Fibroblast of pulmonary artery (primary cell): ENCODE measurements at regions not wholly inside any gene's neighbourhood (a gene's known extent, or its start where the extent isn't known, plus 50 kb on each side); places are given as distances from the start of the nearest gene placed in this dataset.

Source experiments
- DNase-seq: peaks from one replicate; pipeline ENCODE4 v3.0.0-alpha.2; 2010; ENCODE audit warnings: low read depth
- H3K4me3 ChIP-seq: replicated peaks from 2 replicates; pipeline ENCODE4 v1.5.1; 2011; ENCODE audit warnings: low read depth, mild to moderate bottlenecking, control low read depth, low read length, moderate library complexity
- TF ChIP-seq, protein P1 (sequence below): IDR thresholded peaks from 2 replicates; pipeline ENCODE4 v1.5.1; 2011; ENCODE audit warnings: mild to moderate bottlenecking, control low read depth, low read length, inconsistent platforms; ENCODE audit errors: missing control alignments

DNA sequence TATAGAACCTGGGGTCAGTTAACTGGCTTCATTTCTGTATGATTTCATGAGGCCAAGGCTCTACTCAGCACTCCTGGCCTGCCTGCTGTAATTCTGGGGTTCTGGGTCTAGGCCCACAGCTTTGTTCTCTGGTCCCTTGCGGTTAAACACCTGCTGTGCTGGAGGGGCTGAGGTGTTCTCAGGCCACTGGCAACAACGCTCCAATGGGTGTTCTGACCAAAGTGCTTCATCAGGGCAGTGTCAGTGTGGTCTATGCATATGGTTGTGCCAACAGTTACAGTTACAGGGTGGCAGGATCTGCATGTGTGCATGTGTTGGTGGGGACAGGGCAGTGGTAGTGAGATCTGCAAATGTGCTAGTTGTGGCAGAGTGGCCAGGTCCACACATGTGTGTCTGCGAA is 64.1 kb upstream of the GMNC start:
- DNase-seq = no peak
- TF ChIP-seq, protein P1, sequence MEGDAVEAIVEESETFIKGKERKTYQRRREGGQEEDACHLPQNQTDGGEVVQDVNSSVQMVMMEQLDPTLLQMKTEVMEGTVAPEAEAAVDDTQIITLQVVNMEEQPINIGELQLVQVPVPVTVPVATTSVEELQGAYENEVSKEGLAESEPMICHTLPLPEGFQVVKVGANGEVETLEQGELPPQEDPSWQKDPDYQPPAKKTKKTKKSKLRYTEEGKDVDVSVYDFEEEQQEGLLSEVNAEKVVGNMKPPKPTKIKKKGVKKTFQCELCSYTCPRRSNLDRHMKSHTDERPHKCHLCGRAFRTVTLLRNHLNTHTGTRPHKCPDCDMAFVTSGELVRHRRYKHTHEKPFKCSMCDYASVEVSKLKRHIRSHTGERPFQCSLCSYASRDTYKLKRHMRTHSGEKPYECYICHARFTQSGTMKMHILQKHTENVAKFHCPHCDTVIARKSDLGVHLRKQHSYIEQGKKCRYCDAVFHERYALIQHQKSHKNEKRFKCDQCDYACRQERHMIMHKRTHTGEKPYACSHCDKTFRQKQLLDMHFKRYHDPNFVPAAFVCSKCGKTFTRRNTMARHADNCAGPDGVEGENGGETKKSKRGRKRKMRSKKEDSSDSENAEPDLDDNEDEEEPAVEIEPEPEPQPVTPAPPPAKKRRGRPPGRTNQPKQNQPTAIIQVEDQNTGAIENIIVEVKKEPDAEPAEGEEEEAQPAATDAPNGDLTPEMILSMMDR = no peak

DNA sequence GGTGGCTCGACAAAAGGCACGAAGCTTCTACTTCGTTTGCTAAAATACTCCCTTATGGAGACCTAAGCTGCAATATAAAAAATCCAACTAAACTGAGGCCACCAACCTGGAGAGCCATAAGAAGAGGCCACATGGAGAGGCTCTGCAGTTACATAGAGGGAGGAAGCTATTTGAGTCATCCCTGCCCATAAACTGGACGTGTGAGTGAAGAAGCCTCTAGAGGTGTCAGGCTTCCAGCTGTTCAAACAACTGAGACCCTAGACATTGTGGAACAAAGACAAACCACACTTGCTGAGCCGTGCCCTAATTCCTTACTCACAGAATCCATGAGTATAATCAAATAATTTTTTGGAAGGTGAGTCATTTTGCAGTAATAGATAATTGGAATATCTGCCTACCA is 50.2 kb upstream of the GMNC start:
- H3K4me3 ChIP-seq = no peak overlapping the region
- no peak for DNase-seq
- TF ChIP-seq, protein P1 = no peak

More for the DNA sequence above, 64.1 kb upstream of the GMNC start:
- H3K4me3 ChIP-seq = no peak overlapping the region
